CD4-positive, alpha-beta T cell (primary cell): ENCODE measurements at regions not wholly inside any gene's neighbourhood (a gene's known extent, or its start where the extent isn't known, plus 50 kb on each side); places are given as distances from the start of the nearest gene placed in this dataset.

Experiments used
- ATAC-seq: fragments of 200-7000 bp; cut with Tn5 transposase; one replicate; pipeline ENCODE4 v1.10.0; 2022; ENCODE audit warnings: mild to moderate bottlenecking; ENCODE audit not compliant: poor library complexity
- CTCF ChIA-PET: fragments of 350-600 bp; sonication (Branson Sonifier 250); formaldehyde crosslinking; loops from one replicate; lab custom pipeline; 2021; ENCODE audit warnings: antibody characterized with exemption, inconsistent platforms; lab: Charles Lee
- POLR2A ChIA-PET: fragments of 350-600 bp; sonication (Branson Sonifier 250); formaldehyde crosslinking; loops from one replicate; lab custom pipeline; 2021; ENCODE audit warnings: antibody characterized with exemption, inconsistent platforms; lab: Charles Lee
- DNase-seq, 14 experiments: peaks; one replicate each; pipeline ENCODE4 v3.0.0-alpha.2; 2013 to 2020; ENCODE audit warnings: mixed read lengths in 2 of 14
- H3K27ac ChIP-seq, 2 donors: one replicate each; pipeline versions ENCODE4 v1.5.1 to v1.7.0; 2013; ENCODE audit warnings: low read length in 2 of 2, low read depth in 1 of 2, mild to moderate bottlenecking in 1 of 2
- H3K27me3 ChIP-seq, 2 experiments: 1 replicate in 1 of 2; 2 replicates in 1 of 2; pipeline versions ENCODE4 v1.6.1 to v1.7.0; 2013; ENCODE audit warnings: low read length in 2 of 2, control low read depth in 1 of 2, mild to moderate bottlenecking in 1 of 2, moderate library complexity in 1 of 2; ENCODE audit not compliant: insufficient read depth in 2 of 2, control insufficient read depth in 1 of 2
- H3K36me3 ChIP-seq: one replicate; pipeline ENCODE4 v1.6.1; 2013; ENCODE audit warnings: low read length, control low read depth; ENCODE audit not compliant: insufficient read depth
- H3K4me1 ChIP-seq: one replicate; pipeline ENCODE4 v1.6.1; 2013; ENCODE audit warnings: low read length, control low read depth; ENCODE audit not compliant: insufficient read depth
- H3K4me3 ChIP-seq: one replicate; pipeline ENCODE4 v1.5.1; 2013; ENCODE audit warnings: mild to moderate bottlenecking, low read length, moderate library complexity
- H3K9me3 ChIP-seq, 2 experiments: 1 replicate in 1 of 2; 2 replicates in 1 of 2; pipeline versions ENCODE4 v1.6.1 to v1.7.0; 2013; ENCODE audit warnings: low read length in 2 of 2, mild to moderate bottlenecking in 2 of 2, control low read depth in 1 of 2, moderate library complexity in 1 of 2; ENCODE audit not compliant: control insufficient read depth in 1 of 2, insufficient read depth in 1 of 2
- H3K27ac Mint-ChIP-seq: one replicate; pipeline ENCODE4 v1.8.0; 2020; ENCODE audit warnings: mixed read lengths
- H3K27me3 Mint-ChIP-seq: one replicate; pipeline ENCODE4 v1.8.0; 2021; ENCODE audit warnings: mixed read lengths
- H3K36me3 Mint-ChIP-seq: one replicate; pipeline ENCODE4 v1.8.0; 2021; ENCODE audit warnings: low read depth, mixed read lengths
- H3K4me1 Mint-ChIP-seq: one replicate; pipeline ENCODE4 v1.8.0; 2021; ENCODE audit warnings: low read depth, mixed read lengths
- H3K4me3 Mint-ChIP-seq: one replicate; pipeline ENCODE4 v1.8.0; 2020; ENCODE audit warnings: mild to moderate bottlenecking, mixed read lengths
- H3K9me3 Mint-ChIP-seq: one replicate; pipeline ENCODE4 v1.8.0; 2020; ENCODE audit warnings: mixed read lengths
- CTCF ChIP-seq: fragments of 200-600 bp; IDR thresholded peaks from one replicate; pipeline ENCODE4 v1.8.0; 2022; ENCODE audit warnings: antibody characterized with exemption, mild to moderate bottlenecking
- intact Hi-C, 2 experiments: fragments of 100-400 bp; cut with DNase I in 1 of 2; cut with micrococcal nuclease in 1 of 2; formaldehyde crosslinking; loops; one replicate each; pipeline versions ENCODE4 v1.15.1 to v1.9.0; 2023 to 2025; cut with DNase I, micrococcal nuclease

GRCh38 chr3:76061654-76062053 is 276.3 kb upstream of the ZNF717 start:
- no peaks in the 10 kb centered on the region for H3K4me1 ChIP-seq
- Mint-ChIP-seq H3K4me3 (no peak overlapping the region), H3K27me3 (no peaks in the 10 kb centered on the region), H3K27ac (no peak overlapping the region), H3K9me3 (peaks cover 2% of the 10 kb centered on the region), H3K4me1 (no peaks in the 10 kb centered on the region), H3K36me3 (no peaks in the 10 kb centered on the region)
- CTCF ChIA-PET = no interaction called here
- POLR2A ChIA-PET = no interaction called here
- no peaks in the 10 kb centered on the region for H3K27me3 ChIP-seq
- no peak for ATAC-seq
- no peaks in the 10 kb centered on the region for H3K36me3 ChIP-seq
- no peak overlapping the region for H3K27ac ChIP-seq
- TF ChIP-seq CTCF = no peak
- H3K9me3 ChIP-seq = no peaks in the 10 kb centered on the region
- intact Hi-C loops = no loop called here
- DNase-seq = no peak
- no peak overlapping the region for H3K4me3 ChIP-seq

- POLR2A ChIA-PET = no interaction called here
- Histone ChIP-seq H3K27me3 (no peaks in the 10 kb centered on the region), H3K36me3 (no peaks in the 10 kb centered on the region), H3K4me3 (no peak overlapping the region), H3K9me3 (no peaks in the 10 kb centered on the region), H3K27ac (no peak overlapping the region), H3K4me1 (no peaks in the 10 kb centered on the region)
- intact Hi-C loops = no loop called here
- CTCF ChIA-PET = no interaction called here
- Mint-ChIP-seq H3K4me3 (no peak overlapping the region), H3K9me3 (peaks cover 6% of the 10 kb centered on the region), H3K4me1 (no peaks in the 10 kb centered on the region), H3K27ac (no peak overlapping the region), H3K27me3 (no peaks in the 10 kb centered on the region), H3K36me3 (no peaks in the 10 kb centered on the region)
- no peak for TF ChIP-seq CTCF
- DNase-seq (no peak), ATAC-seq (no peak)
These were observed 277.7 kb upstream of the ZNF717 start for GRCh38 chr3:76063019-76063418.

- Histone ChIP-seq H3K27ac (no peak overlapping the region), H3K36me3 (no peaks in the 10 kb centered on the region), H3K27me3 (no peaks in the 10 kb centered on the region), H3K4me1 (no peaks in the 10 kb centered on the region), H3K4me3 (no peak overlapping the region), H3K9me3 (no peaks in the 10 kb centered on the region)
- H3K27ac Mint-ChIP-seq = no peak overlapping the region
- H3K27me3 Mint-ChIP-seq = no peaks in the 10 kb centered on the region
- DNase-seq = no peak
- no peak for ATAC-seq
- H3K4me3 Mint-ChIP-seq = no peak overlapping the region
- intact Hi-C loops = no loop called here
- H3K9me3 Mint-ChIP-seq = peaks cover 6% of the 10 kb centered on the region
- ChIA-PET CTCF (no interaction called here), POLR2A (no interaction called here)
- H3K36me3 Mint-ChIP-seq = no peaks in the 10 kb centered on the region
- H3K4me1 Mint-ChIP-seq = no peaks in the 10 kb centered on the region
- TF ChIP-seq CTCF = no peak
These were observed 278.5 kb upstream of the ZNF717 start for GRCh38 chr3:76063811-76064210.
